Keratinocyte (primary cell): ENCODE measurements at regions not wholly inside any gene's neighbourhood (a gene's known extent, or its start where the extent isn't known, plus 50 kb on each side); places are given as distances from the start of the nearest gene placed in this dataset.

Experiments used
- DNase-seq: peaks from one replicate; pipeline ENCODE4 v3.0.0-alpha.2; 2011; ENCODE audit warnings: low read depth, missing footprints, low spot score
- FAIRE-seq: peaks from 2 replicates; lab custom pipeline; 2011; peaks lifted over from hg19 to GRCh38; lab: Jason Lieb, UNC
- H2AFZ ChIP-seq: 2 replicates; pipeline ENCODE4 v1.6.0; 2012; ENCODE audit warnings: low read length, control low read depth, inconsistent platforms; ENCODE audit not compliant: control insufficient read depth
- H3K27ac ChIP-seq: 2 replicates; pipeline ENCODE4 v1.5.1; 2011; ENCODE audit warnings: low read length; ENCODE audit not compliant: control insufficient read depth, insufficient read depth
- H3K27me3 ChIP-seq: 3 replicates; pipeline ENCODE4 v1.6.0; 2011; ENCODE audit warnings: low read length; ENCODE audit not compliant: control insufficient read depth, insufficient read depth; ENCODE audit errors: extremely low read depth
- H3K36me3 ChIP-seq, 2 experiments: 2 replicates in 1 of 2; 3 replicates in 1 of 2; pipeline ENCODE4 v1.5.1; 2011; ENCODE audit warnings: low read length in 2 of 2, mild to moderate bottlenecking in 1 of 2; ENCODE audit not compliant: control insufficient read depth in 2 of 2, insufficient read depth in 2 of 2; ENCODE audit errors: extremely low read depth in 1 of 2
- H3K4me1 ChIP-seq: 3 replicates; pipeline ENCODE4 v1.5.1; 2011; ENCODE audit warnings: low read length; ENCODE audit not compliant: control insufficient read depth, insufficient read depth; ENCODE audit errors: extremely low read depth
- H3K4me2 ChIP-seq: 3 replicates; pipeline ENCODE4 v1.6.0; 2011; ENCODE audit warnings: low read depth, low read length; ENCODE audit not compliant: control insufficient read depth, insufficient read depth; ENCODE audit errors: extremely low read depth
- H3K4me3 ChIP-seq, 3 experiments: fragments of 200-600 bp in 1 of 3; sonication (generic) in 1 of 3; 2 replicates in 2 of 3; 3 replicates in 1 of 3; pipeline ENCODE4 v1.5.1; 2011 to 2016; ENCODE audit warnings: low read length in 3 of 3, mild to moderate bottlenecking in 3 of 3, control low read depth in 2 of 3, inconsistent platforms in 1 of 3, low read depth in 1 of 3, mixed read lengths in 1 of 3, mixed run types in 1 of 3, moderate library complexity in 1 of 3; ENCODE audit not compliant: control insufficient read depth in 2 of 3, insufficient read depth in 2 of 3; ENCODE audit errors: extremely low read depth in 1 of 3
- H3K79me2 ChIP-seq: 2 replicates; pipeline ENCODE4 v1.6.0; 2012; ENCODE audit warnings: low read length; ENCODE audit not compliant: control insufficient read depth, insufficient read depth
- H3K9ac ChIP-seq: 3 replicates; pipeline ENCODE4 v1.6.0; 2011; ENCODE audit warnings: low read length; ENCODE audit not compliant: control insufficient read depth, insufficient read depth; ENCODE audit errors: extremely low read depth
- H3K9me1 ChIP-seq: 3 replicates; pipeline ENCODE4 v1.6.0; 2011; ENCODE audit warnings: low read length; ENCODE audit not compliant: control insufficient read depth, insufficient read depth; ENCODE audit errors: extremely low read depth
- H3K9me3 ChIP-seq: 2 replicates; pipeline ENCODE4 v1.5.1; 2012; ENCODE audit warnings: low read depth, low read length; ENCODE audit not compliant: control insufficient read depth
- H4K20me1 ChIP-seq: 3 replicates; pipeline ENCODE4 v1.6.0; 2011; ENCODE audit warnings: low read length; ENCODE audit not compliant: control insufficient read depth, insufficient read depth; ENCODE audit errors: extremely low read depth
- EZH2 ChIP-seq: IDR thresholded peaks from one replicate; pipeline ENCODE4 v1.6.1; 2012; ENCODE audit warnings: inconsistent platforms, mild to moderate bottlenecking, low read length, moderate library complexity
- dilution Hi-C: fragments of 300-500 bp; cut with MboI; formaldehyde crosslinking; loops from one replicate; pipeline ENCODE4 v1.7.0; 2020; ENCODE audit warnings: low sequenced_read_pairs; ENCODE audit not compliant: extremely low pct_ligation_motif_present
- TF ChIP-seq, protein P1 (sequence below), 3 experiments: IDR thresholded peaks in 1 of 3; conservative IDR thresholded peaks in 1 of 3; optimal IDR thresholded peaks in 1 of 3; 2 replicates in 2 of 3; 3 replicates in 1 of 3; pipeline versions ENCODE3 to v1.5.1; 2011; ENCODE audit warnings: low read length in 3 of 3, mild to moderate bottlenecking in 3 of 3, moderate library complexity in 2 of 3, control low read depth in 1 of 3, inconsistent platforms in 1 of 3; ENCODE audit not compliant: insufficient read depth in 2 of 3; ENCODE audit errors: extremely low read depth in 1 of 3

DNA sequence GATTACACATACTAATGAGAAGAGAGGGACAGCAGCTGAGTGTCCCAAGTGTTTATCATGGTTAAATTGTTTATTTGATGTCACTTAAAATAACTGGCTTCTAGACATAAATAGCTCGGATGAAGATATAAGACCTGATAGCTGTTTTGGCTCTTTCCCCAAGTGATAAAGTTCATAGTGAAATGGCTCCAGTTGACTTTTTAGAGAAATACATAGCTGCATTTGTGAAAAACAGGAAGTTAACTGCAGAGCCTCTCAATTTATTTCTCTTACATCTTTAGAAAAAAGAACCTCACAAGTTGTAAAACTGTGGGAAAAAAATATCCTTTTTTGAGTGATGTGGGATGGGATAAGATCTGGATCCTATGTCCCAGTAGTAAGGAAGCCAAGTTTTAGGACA lies 332.9 kb upstream of the RASGRP1 start:
- H3K4me3 ChIP-seq: no peak overlapping the region
- H3K79me2 ChIP-seq: no peaks in the 10 kb centered on the region
- DNase-seq (no peak), FAIRE-seq (no peak)
- no peak overlapping the region for H2AFZ ChIP-seq
- TF ChIP-seq EZH2: no peak
- TF ChIP-seq, protein P1, sequence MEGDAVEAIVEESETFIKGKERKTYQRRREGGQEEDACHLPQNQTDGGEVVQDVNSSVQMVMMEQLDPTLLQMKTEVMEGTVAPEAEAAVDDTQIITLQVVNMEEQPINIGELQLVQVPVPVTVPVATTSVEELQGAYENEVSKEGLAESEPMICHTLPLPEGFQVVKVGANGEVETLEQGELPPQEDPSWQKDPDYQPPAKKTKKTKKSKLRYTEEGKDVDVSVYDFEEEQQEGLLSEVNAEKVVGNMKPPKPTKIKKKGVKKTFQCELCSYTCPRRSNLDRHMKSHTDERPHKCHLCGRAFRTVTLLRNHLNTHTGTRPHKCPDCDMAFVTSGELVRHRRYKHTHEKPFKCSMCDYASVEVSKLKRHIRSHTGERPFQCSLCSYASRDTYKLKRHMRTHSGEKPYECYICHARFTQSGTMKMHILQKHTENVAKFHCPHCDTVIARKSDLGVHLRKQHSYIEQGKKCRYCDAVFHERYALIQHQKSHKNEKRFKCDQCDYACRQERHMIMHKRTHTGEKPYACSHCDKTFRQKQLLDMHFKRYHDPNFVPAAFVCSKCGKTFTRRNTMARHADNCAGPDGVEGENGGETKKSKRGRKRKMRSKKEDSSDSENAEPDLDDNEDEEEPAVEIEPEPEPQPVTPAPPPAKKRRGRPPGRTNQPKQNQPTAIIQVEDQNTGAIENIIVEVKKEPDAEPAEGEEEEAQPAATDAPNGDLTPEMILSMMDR (optimal IDR thresholded peaks at IDR 0.05 in 1 of 3, IDR thresholded peaks at IDR 0.05 in 1 of 3, conservative IDR thresholded peaks at IDR 0.05 in 1 of 3; ENCODE audit: extremely low read depth in 1 of 3, insufficient read depth in 2 of 3, low read length in 3 of 3): no peak
- no peaks in the 10 kb centered on the region for H3K9me1 ChIP-seq
- no peak overlapping the region for H3K27ac ChIP-seq
- H3K36me3 ChIP-seq: no peaks in the 10 kb centered on the region
- no peaks in the 10 kb centered on the region for H3K9me3 ChIP-seq
- H3K4me2 ChIP-seq: no peak overlapping the region
- no peaks in the 10 kb centered on the region for H3K27me3 ChIP-seq
- H3K9ac ChIP-seq: no peak overlapping the region
- peaks cover 15% of the 10 kb centered on the region for H3K4me1 ChIP-seq
- H4K20me1 ChIP-seq: no peaks in the 10 kb centered on the region
- dilution Hi-C loops: no loop called here

DNA sequence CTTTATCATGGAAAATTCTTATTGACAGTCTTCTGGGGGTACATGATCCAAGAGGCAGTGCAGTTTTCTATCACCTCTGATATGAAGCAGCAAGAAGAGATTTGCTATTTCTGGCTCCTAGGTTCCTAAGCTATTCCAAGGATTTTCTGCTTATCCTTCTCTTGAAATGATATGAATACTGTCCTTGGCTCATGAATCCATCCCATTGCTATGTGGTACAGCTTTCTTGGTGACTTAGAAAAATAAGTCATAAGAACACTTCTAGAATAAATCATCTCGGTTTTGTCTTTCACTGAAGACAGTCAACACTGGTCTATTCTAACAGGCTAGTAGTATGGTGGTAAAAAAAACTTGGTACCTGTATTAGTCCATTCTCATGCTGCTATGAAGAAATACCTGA lies 333.6 kb upstream of the RASGRP1 start:
- Histone ChIP-seq H4K20me1 (no peaks in the 10 kb centered on the region), H3K4me1 (peaks cover 15% of the 10 kb centered on the region), H3K36me3 (no peaks in the 10 kb centered on the region), H3K4me3 (no peak overlapping the region), H3K27ac (no peak overlapping the region), H3K9ac (no peak overlapping the region), H3K9me1 (no peaks in the 10 kb centered on the region), H3K27me3 (no peaks in the 10 kb centered on the region), H2AFZ (no peak overlapping the region), H3K4me2 (no peak overlapping the region), H3K9me3 (no peaks in the 10 kb centered on the region), H3K79me2 (no peaks in the 10 kb centered on the region)
- dilution Hi-C loops: no loop called here
- DNase-seq (no peak), FAIRE-seq (no peak)
- TF ChIP-seq, protein P1 (optimal IDR thresholded peaks at IDR 0.05 in 1 of 3, IDR thresholded peaks at IDR 0.05 in 1 of 3, conservative IDR thresholded peaks at IDR 0.05 in 1 of 3; ENCODE audit: extremely low read depth in 1 of 3, insufficient read depth in 2 of 3, low read length in 3 of 3): no peak
